ENCODE measurements at regions not wholly inside any gene's neighbourhood (a gene's known extent, or its start where the extent isn't known, plus 50 kb on each side); places are given as distances from the start of the nearest gene placed in this dataset.
A peak's percentile ranks its signal among the peaks of the same experiment; 100 is the strongest.

- no peak for DNase-seq
Measured at GRCh38 chr5:135199919-135200318, 165.9 kb upstream of the PITX1 start.

DNA sequence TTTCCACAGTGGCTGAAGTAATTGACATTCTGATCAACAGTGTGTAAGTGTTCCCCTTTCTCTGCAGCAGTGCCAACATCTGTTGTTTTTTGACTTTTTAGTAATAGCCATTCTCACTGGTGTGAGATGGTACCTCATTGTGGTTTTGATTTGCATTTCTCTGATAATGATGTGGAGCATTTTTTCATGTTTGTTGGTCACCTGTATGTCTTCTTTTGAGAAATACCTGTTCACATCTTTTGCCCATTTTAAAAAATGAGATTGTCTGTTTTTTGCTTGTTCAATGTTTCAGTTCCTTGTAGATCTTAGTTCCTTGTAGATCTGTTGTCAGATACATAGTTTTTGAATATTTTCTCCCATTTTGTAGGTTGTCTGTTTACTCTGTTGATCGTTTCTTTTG is 162.5 kb upstream of the PITX1 start:
- no peak for DNase-seq

DNA sequence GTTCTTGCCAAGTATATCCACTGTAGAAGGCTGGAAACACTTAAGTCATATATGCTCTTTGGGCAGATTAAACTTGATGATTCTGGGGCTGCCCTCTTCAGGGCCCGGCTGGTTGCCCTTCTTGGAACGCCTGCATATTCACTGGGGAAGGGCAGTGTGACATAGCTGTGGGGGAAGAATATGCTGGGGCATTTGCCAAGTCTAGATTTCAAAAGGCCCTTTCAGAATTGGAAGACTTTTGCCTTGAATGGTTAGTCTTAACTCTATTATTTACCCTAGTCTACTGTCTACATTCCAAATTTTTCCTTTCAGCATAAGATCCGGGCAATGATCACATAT is 161.2 kb upstream of the PITX1 start:
- no peak for DNase-seq

DNA sequence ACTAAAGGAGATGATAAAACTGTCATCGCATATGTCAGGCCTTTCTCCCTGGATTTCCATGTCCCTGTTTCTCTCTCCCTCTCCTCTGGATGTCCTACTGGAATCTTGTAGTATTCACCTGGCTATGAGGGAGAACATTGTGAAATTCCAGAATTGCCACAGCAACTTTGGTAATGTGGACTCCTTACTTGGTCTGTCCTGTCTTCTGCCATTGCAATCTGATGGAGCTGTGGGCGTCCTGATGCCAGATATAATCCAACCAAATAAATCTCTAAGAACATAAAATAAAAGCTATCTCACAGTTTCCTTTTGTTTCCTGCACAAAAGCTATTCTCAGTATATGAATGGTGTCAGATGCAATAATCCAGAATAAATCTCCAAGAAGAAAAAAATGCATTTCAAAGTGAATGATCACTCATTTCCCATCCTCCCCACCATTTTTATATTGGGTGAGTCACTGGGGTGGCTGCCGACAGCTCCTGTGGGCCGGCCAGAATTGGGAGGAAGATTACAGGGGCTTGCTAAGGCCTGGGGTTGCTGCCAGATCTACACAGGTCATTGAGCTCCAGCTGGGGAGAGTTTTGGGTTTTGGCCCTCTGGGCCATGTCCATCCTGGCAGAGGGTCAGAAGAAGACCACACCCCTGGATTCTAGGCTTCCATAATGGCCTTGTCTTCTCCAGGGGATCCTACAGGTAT is 160.7 kb upstream of the PITX1 start:
- DNase-seq, result no peak

GRCh38 chr5:135194126-135194488 is 160.1 kb upstream of the PITX1 start:
- no peak for DNase-seq

DNA sequence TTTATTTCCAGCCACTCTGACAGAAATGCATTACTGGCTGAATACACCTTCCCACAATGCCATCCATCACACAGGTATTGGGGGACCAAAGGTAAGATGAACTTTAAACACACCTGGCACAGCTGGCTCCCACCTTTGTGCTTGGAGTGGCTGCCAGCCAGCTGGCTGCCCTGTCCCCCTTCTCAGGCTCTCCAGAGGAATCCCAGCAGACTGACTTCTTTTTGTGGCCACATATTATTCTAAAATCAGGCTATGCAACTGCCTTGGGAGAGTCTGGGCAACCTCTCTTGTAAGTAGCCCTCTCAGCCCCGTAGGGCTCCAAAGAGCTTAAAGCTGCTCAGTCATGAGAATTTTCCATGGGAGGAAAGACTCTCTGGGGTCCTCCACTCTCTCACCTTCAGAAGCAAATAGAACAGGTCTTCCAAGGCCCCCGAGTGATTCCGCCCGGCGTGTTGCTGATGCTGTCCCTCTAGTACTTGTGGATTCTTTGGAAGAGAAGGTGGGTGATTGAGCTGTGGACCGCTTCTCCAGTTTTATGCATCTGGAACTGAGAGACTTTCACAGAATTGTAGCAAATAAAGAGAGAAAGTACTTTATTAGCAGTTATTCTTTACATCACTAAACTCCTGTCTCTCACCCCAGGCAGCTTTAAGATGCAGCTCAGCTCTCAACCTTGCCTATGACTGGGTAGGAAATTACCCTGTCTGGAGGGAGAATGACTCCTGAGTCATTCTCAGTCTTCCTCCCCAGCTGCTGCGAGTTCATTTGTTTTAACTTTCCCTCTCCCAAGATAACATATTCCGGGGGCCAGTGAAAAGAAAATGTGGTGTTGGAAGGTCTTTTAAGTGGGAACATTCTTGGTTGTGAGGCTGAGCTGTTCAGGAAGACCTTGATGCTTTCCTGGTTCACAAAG is 159.4 kb upstream of the PITX1 start:
- DNase-seq, result no peak

DNA sequence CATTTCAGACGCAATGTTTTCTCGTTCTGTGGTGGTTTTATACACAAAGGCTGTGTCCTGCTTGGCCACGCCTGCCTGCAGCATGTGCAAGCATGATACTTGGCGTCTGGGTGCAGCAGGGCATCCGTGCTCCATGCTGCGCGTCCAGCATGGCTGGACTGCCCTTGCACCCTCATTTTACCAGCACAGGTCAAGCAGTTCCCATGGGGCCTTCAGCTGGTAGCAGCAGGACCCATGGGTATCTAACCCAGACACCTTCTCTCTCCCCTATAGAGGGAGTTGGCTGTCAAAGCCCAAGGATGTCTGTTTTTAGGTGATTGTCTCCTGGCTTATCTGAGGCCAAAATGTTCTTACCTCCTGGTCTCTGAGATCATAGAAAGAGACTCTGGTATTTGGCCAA is 158.3 kb upstream of the PITX1 start:
- no peak for DNase-seq

GRCh38 chr5:135191084-135191826 is 157.2 kb upstream of the PITX1 start:
- DNase-seq, result peak; percentile 67

GRCh38 chr5:135190416-135191083 is 156.5 kb upstream of the PITX1 start:
- DNase-seq, result no peak

GRCh38 chr5:135189024-135189423 is 155.0 kb upstream of the PITX1 start:
- no peak for DNase-seq

DNA sequence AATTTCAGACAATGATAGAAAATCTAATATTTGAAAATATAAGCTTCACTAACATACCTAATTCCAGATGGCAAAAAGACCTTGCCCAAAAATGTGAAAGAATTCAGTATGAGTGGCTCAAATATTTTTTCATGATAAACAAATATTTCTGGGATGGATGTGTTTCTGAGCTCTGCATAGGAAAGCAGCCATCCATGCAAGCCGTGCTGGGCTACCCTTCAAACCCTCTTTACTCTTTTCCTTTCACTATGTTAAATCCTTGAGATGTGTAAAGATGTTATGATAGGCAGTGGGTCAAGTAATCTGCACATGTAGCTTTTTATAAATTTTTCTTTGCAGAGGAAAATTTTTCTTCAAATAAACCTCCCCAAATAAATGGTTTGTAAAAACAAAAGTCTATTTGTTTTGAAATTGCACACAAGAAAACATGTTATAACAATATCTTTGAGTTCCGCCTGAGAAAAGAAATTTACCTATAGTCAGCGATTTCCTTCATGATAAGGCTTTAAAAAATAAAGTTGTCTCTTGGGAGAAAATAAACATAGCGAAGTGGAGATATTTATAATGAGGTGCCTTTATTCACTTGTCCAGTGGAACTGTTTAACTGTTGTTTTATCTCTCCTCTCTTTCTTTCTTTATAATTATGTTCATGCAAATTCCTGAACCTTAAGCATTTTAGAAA is 154.3 kb upstream of the PITX1 start:
- DNase-seq, result no peak

- no peak for DNase-seq
Measured at GRCh38 chr5:135186662-135187522, 152.9 kb upstream of the PITX1 start.

DNA sequence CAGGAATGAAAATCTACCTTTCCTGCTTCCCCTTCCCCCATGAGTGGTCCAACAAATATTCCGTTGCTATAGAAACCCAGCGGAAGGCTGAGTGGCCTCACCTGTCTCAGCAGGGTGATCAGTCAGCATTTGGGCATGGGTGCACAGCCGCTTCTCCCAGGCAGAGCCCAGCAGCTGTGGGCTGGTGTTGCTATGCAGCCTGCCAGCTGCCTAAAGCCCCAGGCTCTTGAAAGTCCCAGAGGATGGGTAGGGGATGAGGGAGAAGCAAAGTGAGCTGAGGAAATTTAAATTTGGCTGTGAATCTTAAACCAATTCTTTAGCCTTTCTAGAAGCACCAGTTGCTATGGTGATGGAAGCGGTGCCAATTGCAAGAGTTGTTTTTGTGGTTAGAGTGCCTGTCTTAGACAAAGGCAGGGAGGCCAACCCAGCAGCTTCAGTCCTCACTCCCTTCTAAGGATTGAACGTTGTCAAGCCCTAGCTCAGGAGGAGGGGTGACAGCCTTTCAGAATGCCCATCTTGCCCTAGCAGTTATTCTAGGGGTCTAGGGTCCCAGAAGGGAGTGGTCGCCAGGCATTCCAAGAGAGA is 151.5 kb upstream of the PITX1 start:
- no peak for DNase-seq

DNA sequence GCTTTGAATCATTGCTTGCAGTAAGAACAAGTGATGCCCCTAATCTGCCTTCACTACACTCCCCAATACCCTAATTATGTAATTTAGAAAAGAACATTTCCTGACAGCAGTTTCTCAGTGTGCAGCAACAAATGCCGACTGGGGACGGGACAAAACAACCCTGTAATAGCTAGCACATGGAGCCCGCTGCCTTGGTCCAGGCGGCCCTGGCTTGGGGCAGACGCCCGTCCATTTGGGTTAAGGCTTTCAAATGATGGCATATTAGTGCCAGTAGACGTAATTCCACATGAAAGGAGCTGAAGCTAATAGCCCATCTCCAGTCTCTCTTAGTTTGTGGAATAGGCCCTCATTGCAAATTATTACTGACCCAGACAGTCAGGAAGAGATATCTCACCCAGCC is 150.6 kb upstream of the PITX1 start:
- DNase-seq, result no peak

GRCh38 chr5:135183464-135183863 is 149.4 kb upstream of the PITX1 start:
- DNase-seq, result no peak

- DNase-seq, result no peak
Measured at GRCh38 chr5:135182675-135183074, 148.6 kb upstream of the PITX1 start.

GRCh38 chr5:135181653-135182052 is 147.6 kb upstream of the PITX1 start:
- no peak for DNase-seq

DNA sequence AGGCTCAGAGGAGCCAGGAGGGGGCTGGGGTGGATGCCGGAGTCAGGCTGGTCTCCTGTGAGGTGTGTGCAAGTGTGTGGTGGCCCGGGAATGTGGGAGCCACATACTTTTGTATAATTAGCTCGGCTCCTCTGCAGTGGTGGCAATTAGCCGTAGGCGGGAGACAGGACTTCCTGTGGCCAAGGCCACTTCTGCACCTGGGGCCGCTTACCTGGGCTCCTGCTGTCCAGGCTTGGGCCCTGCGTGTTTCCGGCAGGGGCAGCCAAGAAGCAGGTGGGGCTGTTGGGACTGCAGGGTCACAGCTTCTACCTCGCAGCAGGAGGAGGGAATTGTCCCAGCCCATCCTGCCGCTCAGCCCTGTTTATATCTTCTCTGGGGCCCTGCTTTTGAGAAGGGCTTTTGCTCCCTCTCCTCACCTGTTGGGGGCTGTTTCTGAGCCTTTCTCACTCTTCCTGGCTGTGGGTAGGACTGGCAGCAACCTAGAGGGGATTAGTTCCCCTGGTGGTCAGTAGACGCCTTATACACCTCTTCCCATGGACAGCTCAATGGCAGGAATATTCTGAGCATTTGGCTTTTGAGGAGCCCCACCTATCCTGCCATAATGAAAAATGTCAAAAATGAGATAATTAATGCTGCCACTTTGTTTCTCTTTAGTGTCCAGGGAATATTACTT is 145.4 kb upstream of the PITX1 start:
- DNase-seq, result no peak

DNA sequence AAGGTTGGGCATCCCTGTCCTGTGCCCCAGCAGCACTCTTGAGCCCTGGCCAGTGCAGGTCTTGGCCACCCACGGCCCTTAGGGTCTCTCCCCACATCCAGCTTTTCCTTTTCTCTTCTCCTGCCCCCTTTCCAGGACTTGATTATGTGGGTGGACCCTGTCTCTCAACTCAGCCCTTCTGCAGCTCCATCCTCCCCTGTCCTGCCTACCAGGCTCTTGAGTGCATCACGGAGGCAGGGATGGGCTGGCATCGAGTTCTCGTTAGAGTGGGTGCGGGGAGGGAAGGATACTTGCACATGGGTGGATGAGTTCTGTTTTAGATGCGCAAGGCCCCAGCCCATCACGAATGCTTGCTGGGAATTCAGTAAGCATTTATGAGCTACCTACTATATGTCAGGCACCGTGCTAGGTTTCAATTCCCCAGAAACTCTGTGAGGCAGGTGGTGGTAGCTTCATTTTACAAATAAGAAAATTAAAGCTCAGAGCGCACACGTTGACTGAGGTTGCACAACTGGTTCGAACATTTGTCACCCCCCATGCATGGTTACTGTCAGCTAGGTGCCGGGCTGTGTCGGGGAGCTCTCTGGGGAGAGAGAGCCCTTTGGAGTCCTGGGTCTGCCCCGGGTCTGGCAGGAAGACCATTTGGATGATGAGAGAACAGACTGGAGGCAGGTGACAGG is 144.6 kb upstream of the PITX1 start:
- no peak for DNase-seq

GRCh38 chr5:135177591-135177990 is 143.6 kb upstream of the PITX1 start:
- no peak for DNase-seq

All from CD4-positive, alpha-beta T cell treated with Interleukin-15 for 1 hour (primary cell).